ENCODE measurements at regions not wholly inside any gene's neighbourhood (a gene's known extent, or its start where the extent isn't known, plus 50 kb on each side); places are given as distances from the start of the nearest gene placed in this dataset.

- Histone ChIP-seq H3K36me3 (ENCODE audit: control insufficient read depth in 2 of 2, extremely low read depth in 1 of 2, insufficient read depth in 2 of 2, low read length in 2 of 2) (no peaks in the 10 kb centered on the region), H3K9ac (replicated peaks; ENCODE audit: extremely low read depth, insufficient read depth, low read length) (no peak overlapping the region), H4K20me1 (replicated peaks; ENCODE audit: control insufficient read depth, extremely low read depth, insufficient read depth, low read length) (no peaks in the 10 kb centered on the region), H3K9me3 (replicated peaks; ENCODE audit: control insufficient read depth, insufficient read depth, low read length) (no peaks in the 10 kb centered on the region), H3K27me3 (ENCODE audit: control insufficient read depth in 2 of 2, insufficient read depth in 2 of 2, low read length in 2 of 2) (no peaks in the 10 kb centered on the region), H3K4me1 (ENCODE audit: control insufficient read depth, extremely low read depth, insufficient read depth, low read length) (peaks cover 8% of the 10 kb centered on the region), H3K4me3 (replicated peaks in 1 of 3; ENCODE audit: insufficient read depth in 1 of 3, low read depth in 1 of 3, low read length in 3 of 3) (no peak overlapping the region), H3K27ac (ENCODE audit: insufficient read depth, low read depth, low read length) (no peak overlapping the region), H3K9me1 (replicated peaks; ENCODE audit: control insufficient read depth, extremely low read depth, insufficient read depth, low read length) (no peaks in the 10 kb centered on the region), H2AFZ (ENCODE audit: low read depth, low read length) (no peak overlapping the region), H3K4me2 (ENCODE audit: insufficient read depth, low read length) (no peak overlapping the region), H3K79me2 (ENCODE audit: control insufficient read depth, insufficient read depth, low read length) (peaks cover 3% of the 10 kb centered on the region)
- DNase-seq (ENCODE audit: low read depth, low spot score) = no peak
- TF ChIP-seq JUN (IDR thresholded peaks at IDR 0.05; ENCODE audit: borderline replicate concordance, insufficient read depth, insufficient read length, low read depth) = no peak
- TF ChIP-seq EZH2 (IDR thresholded peaks at IDR 0.05; ENCODE audit: borderline replicate concordance, low read depth, low read length, severe bottlenecking) = no peak
- no peak for TF ChIP-seq GATA2 (IDR thresholded peaks at IDR 0.05; ENCODE audit: insufficient read depth, insufficient read length, low read depth, low read length)
- TF ChIP-seq MAX (IDR thresholded peaks at IDR 0.05; ENCODE audit: insufficient read depth, insufficient read length) = no peak
- no peak for TF ChIP-seq POLR2AphosphoS5 (IDR thresholded peaks at IDR 0.05; ENCODE audit: insufficient read depth, low read depth, low read length)
- TF ChIP-seq POLR2A (IDR thresholded peaks at IDR 0.05; ENCODE audit: low read depth, low read length) = no peak
- TF ChIP-seq MYC (IDR thresholded peaks at IDR 0.05; ENCODE audit: low read depth, low read length) = no peak
- TF ChIP-seq FOS (IDR thresholded peaks at IDR 0.05; ENCODE audit: borderline replicate concordance, insufficient read depth, low read length) = no peak
- TF ChIP-seq CTCF (IDR thresholded peaks at IDR 0.05; ENCODE audit: extremely low read depth in 1 of 2, insufficient read depth in 1 of 2, low read depth in 1 of 2, low read length in 2 of 2) = no peak
- intact Hi-C loops (cut with micrococcal nuclease) = no loop called here
- ChIA-PET POLR2A (no interaction called here), CTCF (interaction anchor here (0.6 to 1.6 kb wide), 4 partner anchors 16 to 41 kb away, joined by 3 to 4 read pairs (median 3); no protein-coding TSS in a partner anchor)
- no peak for FAIRE-seq
- dilution Hi-C loops (cut with MboI; ENCODE audit: extremely low pct_ligation_motif_present, low sequenced_read_pairs) = no loop called here
- no TSS peak for BruUV-seq (replicated peaks)
Observed at GRCh38 chr14:71366861-71367260, 459.6 kb downstream of the PCNX1 start.
